Thymus (tissue), 11 donors: ENCODE measurements at regions not wholly inside any gene's neighbourhood (a gene's known extent, or its start where the extent isn't known, plus 50 kb on each side); places are given as distances from the start of the nearest gene placed in this dataset.

Experiments
- DNase-seq, 9 donors: peaks; one replicate each; pipeline ENCODE4 v3.0.0-alpha.2; 2013; ENCODE audit warnings: low spot score in 9 of 9, low read depth in 6 of 9, missing footprints in 1 of 9
- H3K27ac ChIP-seq, 2 donors: one replicate each; pipeline ENCODE4 v1.5.1; 2013; ENCODE audit warnings: control low read depth in 1 of 2, low read depth in 1 of 2, low read length in 1 of 2, mild to moderate bottlenecking in 1 of 2, moderate library complexity in 1 of 2
- H3K27me3 ChIP-seq, 2 donors: one replicate each; pipeline ENCODE4 v1.5.1; 2013; ENCODE audit warnings: low read length in 1 of 2; ENCODE audit not compliant: control insufficient read depth in 2 of 2, insufficient read depth in 1 of 2
- H3K36me3 ChIP-seq, 2 donors: one replicate each; pipeline ENCODE4 v1.5.1; 2013; ENCODE audit warnings: low read length in 1 of 2, mild to moderate bottlenecking in 1 of 2, moderate library complexity in 1 of 2; ENCODE audit not compliant: control insufficient read depth in 2 of 2, insufficient read depth in 2 of 2
- H3K4me1 ChIP-seq, 2 donors: one replicate each; pipeline ENCODE4 v1.5.1; 2013; ENCODE audit warnings: low read length in 2 of 2; ENCODE audit not compliant: control insufficient read depth in 2 of 2, insufficient read depth in 2 of 2
- H3K4me3 ChIP-seq, 2 donors: one replicate each; pipeline ENCODE4 v1.5.1; 2013; ENCODE audit warnings: low read length in 2 of 2, control low read depth in 1 of 2, mild to moderate bottlenecking in 1 of 2
- H3K9me3 ChIP-seq, 2 donors: one replicate each; pipeline ENCODE4 v1.5.1; 2013; ENCODE audit warnings: low read length in 1 of 2, mild to moderate bottlenecking in 1 of 2; ENCODE audit not compliant: control insufficient read depth in 2 of 2, insufficient read depth in 1 of 2
- WGBS: extraction: QIAGEN DNeasy Blood & Tissue Kit; methylation state at CpG from one replicate; pipeline ENCODE4 v1.1.7; 2013; 5-methylcytosine and 5-hydroxymethylcytosine counted together
- donor health status: healthy.

GRCh38 chr1:59141267-59141863 lies 155.5 kb upstream of the FGGY start:
- 89% methylated on average over 4 of the region's 4 CpGs for WGBS
- peaks cover 0 to 35% of the 10 kb centered on the region in 2 donors for H3K4me1 ChIP-seq

GRCh38 chr1:59142311-59143132 lies 154.4 kb upstream of the FGGY start:
- Histone ChIP-seq H3K4me3 (no peak overlapping the region), H3K9me3 (no peaks in the 10 kb centered on the region), H3K36me3 (no peaks in the 10 kb centered on the region), H3K4me1 (peaks cover 2 to 32% of the 10 kb centered on the region in 2 donors), H3K27me3 (peaks cover 0 to 6% of the 10 kb centered on the region in 2 donors), H3K27ac (no peak overlapping the region)
- DNase-seq, result no peak
- WGBS, result 93% methylated on average over 9 of the region's 9 CpGs

More at GRCh38 chr1:59141267-59141863, 155.5 kb upstream of the FGGY start:
- Histone ChIP-seq H3K9me3 (no peaks in the 10 kb centered on the region), H3K4me3 (no peak overlapping the region), H3K36me3 (no peaks in the 10 kb centered on the region), H3K27me3 (no peaks in the 10 kb centered on the region), H3K27ac (no peak overlapping the region)
- no peak for DNase-seq

DNA sequence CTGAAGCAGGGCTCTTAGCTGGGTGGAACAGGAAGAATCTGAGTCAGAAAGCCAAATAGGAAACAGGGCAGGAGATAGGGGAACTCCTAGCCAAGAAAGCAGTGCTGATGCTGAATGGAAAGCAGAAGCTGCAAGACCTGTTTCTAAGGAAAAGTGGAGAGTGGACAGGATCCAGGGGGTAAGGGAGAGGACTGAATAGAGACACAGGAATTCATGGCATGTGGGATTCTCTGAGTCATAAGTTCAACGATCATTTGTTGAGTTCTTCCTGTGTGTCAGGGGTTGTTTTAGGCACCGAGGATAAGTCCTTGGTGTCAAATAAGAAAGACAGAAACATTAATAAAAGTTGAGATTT lies 153.8 kb upstream of the FGGY start:
- no peak overlapping the region for H3K27ac ChIP-seq
- DNase-seq, result no peak

DNA sequence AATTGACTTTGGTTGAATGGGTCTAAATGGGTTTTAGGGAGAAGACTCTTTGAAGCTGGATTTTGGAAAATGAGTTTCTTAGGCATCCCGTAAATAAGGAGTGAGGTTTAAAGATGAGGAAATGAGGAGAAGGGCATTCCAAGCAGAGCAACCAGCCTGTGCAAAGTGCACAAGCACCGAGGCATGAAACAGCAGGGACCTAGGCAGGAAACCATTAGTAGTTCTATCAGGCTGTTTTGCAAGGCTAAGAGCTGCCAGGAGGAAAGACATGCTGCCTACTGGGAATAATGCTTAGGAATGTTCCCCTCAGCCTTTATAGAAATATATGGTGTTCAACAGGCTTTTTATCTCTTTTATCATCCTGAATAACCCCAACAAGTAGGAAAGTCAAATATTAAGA lies 153.1 kb upstream of the FGGY start:
- H3K9me3 ChIP-seq, result no peaks in the 10 kb centered on the region
- H3K27me3 ChIP-seq, result peaks cover 0 to 6% of the 10 kb centered on the region in 2 donors
- no peak for DNase-seq
- H3K27ac ChIP-seq, result no peak overlapping the region
- H3K4me3 ChIP-seq, result no peak overlapping the region
- no peaks in the 10 kb centered on the region for H3K36me3 ChIP-seq
- peaks cover 2 to 20% of the 10 kb centered on the region in 2 donors for H3K4me1 ChIP-seq
- 93% methylated on average over 2 of the region's 2 CpGs for WGBS

More for the DNA sequence above, 153.8 kb upstream of the FGGY start:
- no peak overlapping the region for H3K4me3 ChIP-seq
- no peaks in the 10 kb centered on the region for H3K36me3 ChIP-seq
- H3K9me3 ChIP-seq, result no peaks in the 10 kb centered on the region
- H3K27me3 ChIP-seq, result peaks cover 0 to 6% of the 10 kb centered on the region in 2 donors
- peaks cover 2 to 27% of the 10 kb centered on the region in 2 donors for H3K4me1 ChIP-seq
- WGBS, result 48% methylated on average over 2 of the region's 2 CpGs

DNA sequence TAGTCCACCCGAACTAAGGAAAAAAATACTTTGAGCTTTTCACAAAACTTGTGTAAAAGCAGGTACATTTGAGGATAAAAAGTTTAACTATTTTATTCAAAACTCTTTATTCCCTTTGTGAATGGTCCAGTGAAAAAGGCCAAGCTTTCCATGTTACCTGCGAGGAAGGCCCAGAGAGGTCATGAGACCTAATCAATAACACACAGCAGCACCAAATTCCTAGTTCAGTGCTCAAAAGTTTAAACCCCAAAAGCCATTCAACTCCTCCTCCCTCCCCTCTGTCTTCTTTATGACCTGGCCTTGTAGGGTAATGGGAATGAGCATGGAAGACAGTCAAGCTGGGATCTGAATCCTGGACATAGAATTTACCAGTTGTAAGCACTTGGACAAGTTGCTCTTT lies 151.9 kb upstream of the FGGY start:
- no peak for DNase-seq
- Histone ChIP-seq H3K27me3 (peaks cover 0 to 6% of the 10 kb centered on the region in 2 donors), H3K4me3 (no peak overlapping the region), H3K36me3 (no peaks in the 10 kb centered on the region), H3K4me1 (peaks cover 2 to 11% of the 10 kb centered on the region in 2 donors), H3K9me3 (no peaks in the 10 kb centered on the region), H3K27ac (no peak overlapping the region)
- WGBS, result 98% methylated on average over 2 of the region's 2 CpGs

DNA sequence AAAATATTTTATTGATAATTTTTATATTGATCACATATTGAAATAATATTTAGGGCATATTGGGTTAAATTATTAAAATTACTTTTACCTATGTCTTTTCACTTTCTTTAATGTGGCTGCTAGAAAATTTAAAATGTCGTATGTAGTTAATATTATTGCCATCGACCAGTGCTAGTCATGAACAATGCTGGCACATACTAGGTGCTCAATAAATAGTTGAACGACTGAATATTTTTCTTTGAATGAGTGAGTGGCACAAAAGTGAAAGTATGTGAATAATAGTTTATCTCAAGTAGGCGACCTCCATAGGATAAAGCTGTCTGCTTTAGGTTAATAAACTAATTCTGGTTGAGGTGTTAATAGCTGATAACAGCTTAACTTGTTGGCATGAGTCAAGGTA lies 150.8 kb upstream of the FGGY start:
- H3K4me3 ChIP-seq, result no peak overlapping the region
- no peak overlapping the region for H3K27ac ChIP-seq
- peaks cover 0 to 6% of the 10 kb centered on the region in 2 donors for H3K27me3 ChIP-seq
- no peaks in the 10 kb centered on the region for H3K9me3 ChIP-seq
- no peaks in the 10 kb centered on the region for H3K36me3 ChIP-seq
- DNase-seq, result no peak
- WGBS, result 90% methylated on average over 4 of the region's 4 CpGs
- peaks cover 2 to 12% of the 10 kb centered on the region in 2 donors for H3K4me1 ChIP-seq

- DNase-seq, result peak in 4 of 9 donors; percentile 21 to 57 (median 30)
- Histone ChIP-seq H3K9me3 (no peaks in the 10 kb centered on the region), H3K36me3 (no peaks in the 10 kb centered on the region), H3K27me3 (peaks cover 0 to 6% of the 10 kb centered on the region in 2 donors), H3K4me3 (peak overlapping the region; percentile 40 to 41), H3K27ac (no peak overlapping the region), H3K4me1 (peaks cover 2 to 17% of the 10 kb centered on the region in 2 donors)
- 7% methylated on average over 52 of the region's 52 CpGs for WGBS
Observed at GRCh38 chr1:59146651-59147358, 150.1 kb upstream of the FGGY start.

DNA sequence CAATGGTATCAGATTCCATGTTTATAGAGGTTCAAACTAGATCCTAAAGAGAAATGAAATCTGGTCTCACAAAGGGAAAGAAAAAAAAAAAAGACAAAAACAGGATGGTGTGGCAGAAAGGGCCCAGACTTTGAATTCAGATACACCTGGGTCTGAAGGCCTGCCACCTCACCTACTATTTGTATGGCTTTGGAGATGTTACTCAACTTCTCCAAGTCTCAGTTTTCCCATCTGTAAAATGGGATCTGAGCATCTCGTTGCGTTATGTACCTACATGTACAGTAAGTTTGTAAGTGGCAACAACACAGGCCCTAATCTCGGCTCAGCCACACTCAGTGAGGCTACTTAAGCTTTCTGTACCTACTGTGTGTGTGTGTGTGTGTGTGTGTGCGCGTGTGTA lies 147.5 kb upstream of the FGGY start:
- Histone ChIP-seq H3K36me3 (no peaks in the 10 kb centered on the region), H3K4me3 (no peak overlapping the region), H3K4me1 (peaks cover 2 to 14% of the 10 kb centered on the region in 2 donors), H3K9me3 (no peaks in the 10 kb centered on the region), H3K27me3 (peaks cover 0 to 6% of the 10 kb centered on the region in 2 donors), H3K27ac (no peak overlapping the region)
- 98% methylated on average over 5 of the region's 5 CpGs for WGBS
- DNase-seq, result no peak
